DMS 273 treated with DMSO at 0.1 percent for 48 hours (cell line): ENCODE measurements at regions not wholly inside any gene's neighbourhood (a gene's known extent, or its start where the extent isn't known, plus 50 kb on each side); places are given as distances from the start of the nearest gene placed in this dataset.

Source experiments
- DNase-seq: peaks from one replicate; lab custom pipeline; 2025; lab: John Stamatoyannopoulos, UW

DNA sequence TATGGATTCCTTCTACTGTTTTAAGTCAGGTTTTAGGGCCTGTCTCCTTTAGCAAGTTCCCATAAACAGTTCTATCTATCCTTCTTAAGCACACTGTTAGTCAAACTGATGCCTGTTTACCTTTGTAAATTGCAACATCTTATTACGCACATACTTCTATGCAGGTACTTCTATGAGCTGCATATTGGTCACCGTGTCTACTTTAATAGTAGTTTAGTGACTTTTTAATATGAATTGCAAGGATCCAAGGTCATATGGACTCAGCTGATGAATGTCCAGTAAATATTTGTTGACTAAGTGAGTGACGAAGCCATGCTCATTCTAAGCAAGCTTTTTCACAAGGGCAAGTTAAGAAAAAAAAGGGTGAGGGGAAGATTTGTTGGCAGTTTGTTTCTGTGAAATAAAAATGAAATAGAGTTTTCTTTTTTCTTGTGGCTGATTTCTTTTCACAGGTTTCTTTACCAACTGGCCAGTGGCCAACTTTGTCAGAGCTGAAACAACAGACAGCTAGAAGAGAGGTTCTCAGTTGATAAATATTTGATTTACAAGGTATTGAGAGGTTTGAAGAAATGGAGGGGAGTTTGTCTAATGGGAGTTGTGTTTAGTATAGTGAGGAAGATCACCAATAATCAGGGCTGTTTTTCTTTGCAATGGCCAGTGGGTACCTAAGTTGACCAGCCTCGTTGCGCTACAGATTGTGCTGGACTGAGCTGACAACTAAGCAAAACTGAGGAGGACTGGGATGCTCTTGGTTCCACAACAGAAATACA lies 141.1 kb downstream of the SLC15A5 start:
- no peak for DNase-seq

GRCh38 chr12:16135323-16135722 lies 142.2 kb downstream of the SLC15A5 start:
- DNase-seq, result no peak

- DNase-seq, result no peak
Measured at GRCh38 chr12:16130343-16130742, 147.1 kb downstream of the SLC15A5 start.

- no peak for DNase-seq
Measured at GRCh38 chr12:16121953-16122352, 155.5 kb downstream of the SLC15A5 start.

DNA sequence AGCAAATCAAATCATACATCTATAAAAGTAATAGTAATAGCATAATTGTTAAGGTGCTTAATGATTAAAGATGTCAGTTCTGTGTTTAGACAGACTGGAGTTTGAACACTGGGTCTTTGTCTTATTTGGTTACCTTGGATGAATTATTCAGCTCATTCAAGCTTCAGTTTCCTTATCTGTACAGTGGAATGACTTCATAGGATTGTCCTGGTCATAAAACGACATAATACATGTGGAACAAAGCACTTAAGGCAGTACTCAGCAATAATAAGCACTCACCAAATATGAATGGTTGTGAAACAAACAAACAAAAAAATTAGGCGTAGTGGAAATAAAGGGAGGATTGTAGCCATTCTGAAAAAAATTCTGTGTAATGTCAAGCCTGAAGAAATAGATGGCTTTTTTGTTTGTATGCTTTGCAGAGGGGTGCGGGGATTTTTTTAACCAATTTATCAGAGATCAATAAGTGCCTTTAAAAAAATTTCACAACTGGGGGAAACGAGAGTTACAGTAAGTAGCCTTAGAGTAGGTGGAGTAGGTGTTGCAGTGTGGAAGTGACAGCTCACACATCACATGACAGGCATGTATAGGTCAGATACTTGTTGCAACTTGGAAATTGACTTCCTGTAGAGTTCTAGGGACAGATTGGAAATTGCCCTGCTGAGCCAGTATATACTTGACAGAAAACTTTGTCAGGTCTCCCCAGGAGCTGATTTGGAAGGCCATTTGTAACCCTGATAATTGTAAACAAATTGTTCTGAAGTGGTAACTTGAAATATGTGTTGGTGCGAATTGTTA lies 157.7 kb downstream of the SLC15A5 start:
- no peak for DNase-seq

DNA sequence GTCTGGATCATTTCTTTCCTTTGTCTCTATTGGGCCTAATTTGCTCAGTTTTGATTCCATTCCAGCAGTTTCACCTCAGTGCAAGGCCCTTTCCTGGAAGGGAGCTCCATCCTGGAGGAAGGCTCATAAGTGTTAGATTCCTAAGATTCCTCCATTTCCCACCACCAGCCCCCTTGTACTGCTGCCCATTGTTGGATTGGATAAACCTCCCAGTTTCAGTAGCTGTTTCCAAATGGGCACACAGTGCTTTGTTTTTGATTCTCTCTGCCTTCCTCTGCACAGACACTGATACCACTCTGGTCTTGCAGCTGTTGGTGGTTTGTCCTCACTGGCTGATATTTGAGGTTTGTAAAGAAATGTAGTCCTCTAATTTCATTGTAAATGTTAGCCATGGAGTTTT lies 158.9 kb downstream of the SLC15A5 start:
- DNase-seq, result no peak

GRCh38 chr12:16112612-16113560 lies 164.6 kb downstream of the SLC15A5 start:
- peak; percentile 21 for DNase-seq

GRCh38 chr12:16112130-16112529 lies 165.4 kb downstream of the SLC15A5 start:
- DNase-seq, result no peak

GRCh38 chr12:16110596-16110995 lies 166.9 kb downstream of the SLC15A5 start:
- no peak for DNase-seq

- no peak for DNase-seq
Measured at GRCh38 chr12:16103851-16104250, 173.6 kb downstream of the SLC15A5 start.

- no peak for DNase-seq
Measured at GRCh38 chr12:16100206-16100605, 177.3 kb downstream of the SLC15A5 start.

- no peak for DNase-seq
Measured at GRCh38 chr12:16096273-16096849, 181.1 kb downstream of the SLC15A5 start.

GRCh38 chr12:16095531-16096110 lies 181.9 kb downstream of the SLC15A5 start:
- DNase-seq, result no peak

GRCh38 chr12:16094437-16094836 lies 183.0 kb downstream of the SLC15A5 start:
- no peak for DNase-seq

DNA sequence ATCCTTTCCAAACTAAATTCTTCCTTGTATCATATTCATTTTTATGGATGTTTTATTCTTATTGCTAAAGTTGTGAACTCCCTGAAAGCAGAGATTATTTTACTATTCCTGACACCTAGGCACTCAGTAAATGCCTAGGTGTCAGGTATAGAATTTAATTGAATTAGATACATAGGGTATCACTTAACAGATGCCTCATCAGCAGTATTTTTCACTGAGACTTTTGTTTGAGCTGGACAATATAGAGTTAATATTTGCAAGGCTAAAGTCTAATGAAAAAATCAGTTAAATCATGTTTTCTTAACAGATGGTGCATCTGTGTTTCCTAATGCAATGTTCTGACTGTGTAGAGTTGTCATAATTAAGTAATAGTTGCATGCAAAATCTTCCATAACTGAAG lies 182.7 kb downstream of the DERA start:
- DNase-seq, result no peak

- no peak for DNase-seq
Measured at GRCh38 chr12:16090974-16091373, 179.8 kb downstream of the DERA start.

DNA sequence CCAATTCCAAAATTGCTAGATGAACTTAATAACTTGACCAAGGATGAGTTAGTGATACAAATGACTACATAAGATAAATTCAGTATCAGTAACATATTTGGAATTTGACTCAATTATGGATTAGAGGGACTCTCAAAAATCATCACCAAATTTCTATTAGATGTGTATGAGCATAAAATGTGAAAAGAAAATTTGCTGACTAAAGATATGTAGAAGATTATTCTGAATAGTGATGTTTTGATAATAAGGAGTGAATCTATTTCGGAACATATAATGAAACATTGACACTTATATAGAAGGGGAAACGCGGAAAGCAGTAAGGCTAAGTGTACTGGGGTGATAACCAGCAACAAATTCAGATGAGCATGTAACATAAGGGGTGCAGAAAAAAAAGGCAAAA lies 177.3 kb downstream of the DERA start:
- no peak for DNase-seq
